Stimulated activated CD8-positive, alpha-beta memory T cell treated with anti-CD3 and anti-CD28 coated beads, Interleukin-15, amount 100 ng/mL, for 1 hour (primary cell): ENCODE measurements at regions not wholly inside any gene's neighbourhood (a gene's known extent, or its start where the extent isn't known, plus 50 kb on each side); places are given as distances from the start of the nearest gene placed in this dataset.
A peak's percentile ranks its signal among the peaks of the same experiment; 100 is the strongest.

Experiments used
- DNase-seq: peaks from one replicate; pipeline ENCODE4 v3.0.0-alpha.2; 2020; ENCODE audit warnings: low read depth

GRCh38 chr13:48181482-48182145 is 51.4 kb upstream of the ITM2B start:
- no peak for DNase-seq

GRCh38 chr13:48178126-48178525 is 54.9 kb upstream of the ITM2B start:
- no peak for DNase-seq

GRCh38 chr13:48176781-48177180 is 56.2 kb upstream of the ITM2B start:
- DNase-seq = no peak

GRCh38 chr13:48175185-48175584 is 57.8 kb upstream of the ITM2B start:
- DNase-seq = no peak

DNA sequence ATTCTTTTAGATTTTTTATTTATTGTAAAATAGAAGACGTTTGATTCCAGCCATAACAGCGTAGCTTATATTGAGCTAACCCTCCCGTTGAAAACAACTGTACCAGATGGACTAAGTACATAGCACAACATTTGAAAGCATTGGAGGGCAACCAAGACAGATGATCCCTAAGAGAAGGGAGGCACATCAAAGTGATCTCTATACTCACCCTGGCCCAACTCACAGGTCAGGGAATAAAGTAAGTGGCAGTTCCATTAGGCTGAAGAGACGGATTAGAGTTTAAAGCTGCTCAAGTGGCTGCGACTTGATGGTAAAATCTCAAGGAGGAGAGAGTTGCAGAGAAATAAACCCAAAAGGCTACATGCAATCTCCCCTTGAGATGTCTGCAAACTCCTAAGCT is 65.1 kb upstream of the ITM2B start:
- DNase-seq = no peak

GRCh38 chr13:48165727-48166126 is 67.3 kb upstream of the ITM2B start:
- no peak for DNase-seq

- DNase-seq = no peak
These were observed 67.9 kb upstream of the ITM2B start for GRCh38 chr13:48165063-48165462.

- DNase-seq = no peak
These were observed 68.2 kb upstream of the MED4 start for GRCh38 chr13:48163061-48163460.

GRCh38 chr13:48162217-48162616 is 67.3 kb upstream of the MED4 start:
- no peak for DNase-seq

- DNase-seq = no peak
These were observed 66.8 kb upstream of the MED4 start for GRCh38 chr13:48161530-48162179.

GRCh38 chr13:48160606-48161278 is 65.8 kb upstream of the MED4 start:
- DNase-seq = no peak

DNA sequence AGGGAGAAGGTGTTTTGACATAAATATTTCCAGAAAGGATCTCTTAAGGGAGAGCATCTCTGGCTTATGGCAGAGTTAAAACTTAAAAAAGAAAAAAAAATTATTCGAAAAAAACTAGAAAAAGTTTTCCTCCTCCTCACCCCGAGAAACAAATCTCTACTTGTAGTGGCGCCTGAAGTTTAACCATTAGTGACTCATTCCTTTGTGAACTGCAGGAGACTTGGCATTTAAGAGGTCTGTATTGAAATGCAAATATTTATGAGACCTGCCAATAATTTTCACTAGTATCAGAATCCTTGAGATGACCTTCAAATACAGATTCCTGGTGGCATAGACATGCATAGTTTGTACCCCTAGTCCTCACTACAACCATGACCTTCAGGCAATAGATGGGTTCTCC is 64.9 kb upstream of the MED4 start:
- DNase-seq = no peak

DNA sequence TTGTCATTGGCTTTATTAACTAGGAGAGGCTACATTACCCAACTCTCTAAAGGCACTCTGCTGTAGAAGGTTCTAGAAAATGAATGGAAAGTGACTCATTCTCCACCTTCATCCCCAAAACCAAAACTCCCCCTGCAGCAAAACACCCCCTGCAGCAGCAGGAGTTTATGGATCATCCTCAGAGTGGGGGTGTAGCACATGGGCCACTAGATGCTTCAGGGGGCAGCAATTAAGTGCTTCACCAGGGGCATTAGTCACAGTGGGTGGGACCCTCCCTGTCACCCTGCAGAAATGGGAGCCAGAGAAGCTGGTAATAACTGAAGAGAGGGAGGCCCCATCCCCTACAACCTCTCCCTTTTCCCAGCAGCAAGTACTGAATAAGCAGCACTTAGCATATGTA is 64.5 kb upstream of the MED4 start:
- no peak for DNase-seq

- no peak for DNase-seq
These were observed 64.0 kb upstream of the MED4 start for GRCh38 chr13:48158915-48159314.

DNA sequence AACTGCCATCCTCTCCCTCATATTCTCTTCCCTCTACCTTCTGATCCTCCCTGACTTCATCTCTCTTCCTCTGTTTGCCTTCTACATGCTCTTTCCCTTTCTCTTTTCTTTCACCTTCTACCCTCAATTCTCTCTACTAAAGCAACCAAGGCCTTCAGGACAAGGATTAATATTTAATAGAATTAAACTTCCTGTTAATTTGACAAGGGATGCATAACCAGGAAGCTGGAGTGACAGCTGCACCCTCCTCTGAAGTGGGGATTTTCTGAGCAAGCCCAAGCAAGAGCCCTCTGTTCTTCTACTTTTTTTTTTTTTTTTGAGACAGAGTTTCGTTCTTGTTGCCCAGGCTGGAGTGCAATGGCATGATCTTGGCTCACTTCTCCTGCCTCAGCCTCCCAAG is 63.4 kb upstream of the MED4 start:
- no peak for DNase-seq

- peak; percentile 52 for DNase-seq
These were observed 61.6 kb upstream of the MED4 start for GRCh38 chr13:48156466-48156865.

GRCh38 chr13:48155848-48156247 is 60.9 kb upstream of the MED4 start:
- DNase-seq = no peak

DNA sequence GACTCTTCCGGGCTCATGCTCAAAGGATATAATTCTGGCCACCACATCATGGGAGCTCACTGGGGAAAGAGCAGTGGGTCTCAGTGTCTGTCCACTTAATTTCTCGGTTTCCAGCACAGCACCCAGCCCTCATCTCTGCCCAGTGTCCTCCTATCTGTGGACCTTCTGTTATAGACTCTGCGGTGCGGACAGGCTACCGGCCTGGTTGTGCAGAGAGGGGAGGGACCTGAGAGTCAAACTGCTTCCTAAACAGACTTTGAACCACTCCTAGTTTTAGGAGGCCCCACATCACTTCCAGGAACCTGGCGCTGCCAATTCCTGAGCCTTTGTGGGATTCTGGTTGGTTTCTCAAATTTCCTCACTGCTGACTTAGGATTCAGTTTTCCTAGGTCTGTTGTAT is 59.8 kb upstream of the MED4 start:
- DNase-seq = no peak

DNA sequence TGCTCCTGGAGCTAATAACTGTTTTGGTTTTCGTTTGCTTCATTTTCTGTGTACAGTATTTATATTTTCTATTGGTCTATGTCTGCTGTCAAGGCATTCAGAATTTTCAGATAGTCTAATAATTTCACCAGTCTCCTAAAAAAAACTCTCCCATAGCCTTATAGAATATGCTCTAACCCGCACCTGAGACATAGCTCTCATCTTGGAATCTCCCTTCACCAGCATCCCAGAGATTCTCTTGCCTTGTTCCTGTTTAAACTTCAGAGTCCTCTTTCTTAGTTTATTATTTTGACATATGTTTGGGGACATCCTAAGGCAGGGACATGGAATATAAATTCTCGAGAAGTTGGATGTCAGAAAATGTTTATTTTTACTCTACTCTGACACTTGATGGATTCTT is 58.3 kb upstream of the MED4 start:
- DNase-seq = no peak

DNA sequence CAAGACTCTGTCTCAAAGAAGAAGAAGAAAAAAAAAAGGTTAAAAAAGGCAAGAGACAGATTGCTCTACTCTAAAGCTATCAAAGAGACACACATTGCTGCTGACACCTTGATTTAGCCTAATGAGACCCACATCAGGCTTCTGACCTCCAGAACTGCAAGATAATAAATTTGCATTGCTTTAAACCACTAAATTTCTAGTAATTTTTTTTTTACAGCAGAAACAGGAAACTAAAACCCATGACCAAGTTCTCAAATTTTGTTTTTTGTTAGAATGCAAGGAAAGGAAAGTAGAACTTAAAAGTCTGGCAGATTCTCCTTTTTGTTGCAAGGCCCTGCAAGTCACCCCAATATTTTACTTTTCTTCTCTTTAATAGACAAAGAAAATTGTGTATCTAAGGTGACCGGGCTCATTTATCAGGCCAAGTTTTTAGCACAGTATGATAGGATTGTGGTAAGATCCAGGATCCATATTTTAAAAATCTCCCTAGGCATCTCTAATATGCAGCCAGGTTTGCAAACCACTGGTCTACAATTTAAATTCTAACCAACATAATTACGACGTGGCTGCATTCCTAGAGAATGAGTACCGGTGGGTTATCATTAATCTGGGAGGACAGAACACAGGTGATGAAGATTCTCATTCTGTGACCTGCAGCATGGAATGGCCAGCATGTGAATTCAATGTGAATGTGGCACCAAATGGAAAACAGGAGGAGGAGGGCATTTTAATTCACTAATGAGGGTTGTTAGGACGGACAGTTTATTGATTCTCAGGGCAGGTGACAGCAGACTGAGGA is 56.7 kb upstream of the MED4 start:
- DNase-seq = no peak

- DNase-seq = no peak
These were observed 53.5 kb upstream of the MED4 start for GRCh38 chr13:48148454-48148853.

- no peak for DNase-seq
These were observed 51.7 kb upstream of the MED4 start for GRCh38 chr13:48146636-48147035.

- no peak for DNase-seq
These were observed 51.2 kb upstream of the MED4 start for GRCh38 chr13:48146122-48146521.
